MV-4-11 (cell line): ENCODE measurements at regions not wholly inside any gene's neighbourhood (a gene's known extent, or its start where the extent isn't known, plus 50 kb on each side); places are given as distances from the start of the nearest gene placed in this dataset.
"Not testable (repeated sequence)": the region's sequence is repeated elsewhere in the genome, so short reads cannot be mapped to it uniquely, and the experiment has no call there.

Experiments used
- DNase-seq: peaks from one replicate; lab custom pipeline; 2025; lab: John Stamatoyannopoulos, UW

GRCh38 chr21:27891495-27891894, 924.6 kb upstream of the ADAMTS5 start:
- DNase-seq: peak; percentile 83

DNA sequence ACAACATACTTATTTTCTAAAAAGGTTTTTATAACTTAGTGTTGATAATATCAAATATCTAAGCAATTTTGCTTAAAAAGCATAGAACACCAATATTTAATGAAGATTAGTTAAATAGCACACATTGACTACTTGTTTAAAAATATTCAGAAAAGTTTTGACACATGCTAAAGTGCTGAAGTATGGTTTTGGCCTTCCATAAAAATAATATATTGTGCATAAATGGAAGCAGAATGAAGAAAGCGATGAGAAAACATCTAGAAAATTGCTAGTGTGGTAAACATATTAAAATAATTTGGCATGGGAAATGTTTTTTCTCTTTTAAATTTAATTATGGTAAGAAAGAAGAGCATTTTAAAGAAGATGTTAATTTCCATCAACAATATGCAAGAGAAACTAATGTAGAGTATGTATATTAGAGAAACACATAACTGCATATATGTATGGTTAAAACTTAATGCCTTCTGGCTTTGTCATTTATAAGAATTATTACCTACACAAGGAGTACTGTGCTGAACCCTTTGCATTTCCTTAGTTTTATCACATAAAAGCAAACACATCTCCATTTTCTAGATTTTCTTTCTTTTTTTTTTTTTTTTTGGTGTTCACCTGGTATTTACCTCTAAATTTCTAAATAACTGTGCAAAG, 921.0 kb upstream of the ADAMTS5 start:
- not testable (repeated sequence) for DNase-seq

DNA sequence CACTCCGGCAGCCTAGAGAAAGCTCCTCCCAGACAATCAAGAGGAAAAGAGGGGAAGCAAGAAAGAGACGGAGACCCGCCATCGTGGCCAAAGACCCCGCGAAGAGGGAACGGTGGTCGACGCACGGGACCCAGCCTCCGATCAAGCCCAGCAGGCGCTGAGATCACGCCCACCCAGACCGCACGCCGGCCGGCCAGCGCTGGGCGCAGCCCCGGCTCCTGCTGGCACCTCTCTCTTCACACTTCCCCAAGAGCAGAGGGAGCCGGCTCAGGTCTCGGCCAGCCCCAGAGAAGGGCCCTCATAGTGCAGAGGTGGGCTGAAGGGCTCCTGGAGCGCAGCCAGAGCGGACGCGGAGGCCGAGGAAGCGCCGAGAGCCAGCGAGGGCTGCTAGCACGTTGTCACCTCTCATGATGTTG, 918.4 kb upstream of the ADAMTS5 start:
- DNase-seq: no peak

- not testable (repeated sequence) for DNase-seq
Measured at GRCh38 chr21:27881331-27881730, 914.4 kb upstream of the ADAMTS5 start.

- DNase-seq: not testable (repeated sequence)
Measured at GRCh38 chr21:27872411-27872810, 905.5 kb upstream of the ADAMTS5 start.

DNA sequence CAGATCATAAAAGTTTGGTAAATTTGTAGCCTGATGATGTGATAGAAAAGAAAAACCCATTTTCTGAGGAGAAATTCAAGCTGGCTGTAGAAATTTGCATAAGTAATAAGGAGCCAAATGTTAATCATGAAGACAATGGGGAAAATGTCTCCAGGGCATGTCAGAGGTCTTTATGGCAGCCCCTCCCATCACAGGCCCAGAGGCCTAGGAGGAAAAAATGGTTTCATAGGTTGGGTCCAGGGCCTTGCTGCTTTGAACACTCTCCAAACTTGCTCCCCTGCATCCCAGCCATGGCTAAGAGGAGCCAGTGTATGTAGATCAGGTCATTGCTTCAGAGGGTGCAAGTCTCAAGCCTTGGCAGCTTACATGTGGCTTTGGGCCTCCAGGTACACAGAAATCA, 903.9 kb upstream of the ADAMTS5 start:
- DNase-seq: not testable (repeated sequence)

DNA sequence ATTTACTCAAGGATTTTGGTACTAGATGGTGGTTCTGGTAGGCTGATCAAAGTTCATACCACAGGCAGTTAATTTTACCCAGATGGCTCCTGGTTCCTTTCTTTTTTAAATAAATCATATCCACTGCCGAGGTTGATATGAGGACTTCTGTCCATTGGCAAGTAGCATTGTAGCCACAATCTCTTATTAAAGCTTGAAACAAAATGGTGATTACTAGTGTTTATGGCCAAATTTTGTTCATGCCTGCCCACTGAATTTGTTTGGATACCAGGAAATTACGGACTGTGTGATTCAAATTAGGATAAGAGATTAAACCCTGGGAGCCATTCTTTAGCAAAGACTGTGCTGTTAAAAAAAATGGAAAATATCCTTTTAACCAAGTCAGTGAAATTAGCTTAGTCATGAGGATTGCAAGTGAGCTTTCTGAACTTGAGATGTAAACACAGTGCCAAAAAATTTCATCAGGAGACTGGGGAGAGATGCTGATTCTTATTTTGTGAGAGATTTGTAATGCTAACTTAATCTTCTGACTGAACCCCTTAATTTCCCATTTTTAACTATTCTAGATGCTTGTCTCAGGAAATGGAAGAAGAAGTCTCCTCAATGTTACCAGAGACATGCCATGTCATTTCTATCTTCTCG, 893.5 kb upstream of the ADAMTS5 start:
- DNase-seq: not testable (repeated sequence)

- DNase-seq: not testable (repeated sequence)
Measured at GRCh38 chr21:27858053-27858825, 891.4 kb upstream of the ADAMTS5 start.

DNA sequence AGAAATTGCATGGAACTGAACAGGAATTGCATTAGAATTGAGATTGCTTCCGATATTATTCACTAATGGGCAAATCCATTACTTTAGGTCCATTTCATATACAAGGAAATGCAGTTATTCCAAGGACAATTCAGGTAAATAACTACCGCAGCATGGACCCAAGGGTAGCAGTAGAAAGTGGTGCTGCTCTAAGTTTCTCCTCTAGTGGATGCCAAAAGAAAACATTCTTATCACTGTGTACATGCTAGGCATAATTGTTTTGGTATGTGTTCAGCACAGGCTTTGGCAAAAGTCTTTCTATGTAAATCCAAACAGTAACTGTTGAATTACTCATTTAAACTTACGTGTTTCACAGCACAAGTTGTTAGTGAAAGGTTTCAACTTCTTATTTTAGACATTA, 890.1 kb upstream of the ADAMTS5 start:
- not testable (repeated sequence) for DNase-seq

- no peak for DNase-seq
Measured at GRCh38 chr21:27841084-27841672, 874.3 kb upstream of the ADAMTS5 start.

DNA sequence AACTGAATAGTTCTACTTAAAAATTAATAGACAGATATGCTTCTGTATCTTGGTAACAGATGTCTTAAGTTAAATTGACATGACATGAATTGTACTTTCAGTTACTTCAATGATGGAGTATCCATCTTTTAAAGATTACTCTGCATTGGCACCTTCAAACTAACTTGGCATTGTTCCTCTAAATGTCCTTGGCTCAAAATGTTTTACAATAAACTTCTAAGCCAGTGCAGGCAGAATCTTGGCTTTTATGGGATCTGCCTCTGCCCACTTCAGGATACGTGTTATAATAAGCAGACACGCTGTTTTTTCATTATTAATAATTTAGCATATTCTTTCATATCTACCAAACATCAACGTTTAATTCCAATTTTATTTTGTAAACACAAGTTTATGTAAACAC, 873.4 kb upstream of the ADAMTS5 start:
- no peak for DNase-seq

DNA sequence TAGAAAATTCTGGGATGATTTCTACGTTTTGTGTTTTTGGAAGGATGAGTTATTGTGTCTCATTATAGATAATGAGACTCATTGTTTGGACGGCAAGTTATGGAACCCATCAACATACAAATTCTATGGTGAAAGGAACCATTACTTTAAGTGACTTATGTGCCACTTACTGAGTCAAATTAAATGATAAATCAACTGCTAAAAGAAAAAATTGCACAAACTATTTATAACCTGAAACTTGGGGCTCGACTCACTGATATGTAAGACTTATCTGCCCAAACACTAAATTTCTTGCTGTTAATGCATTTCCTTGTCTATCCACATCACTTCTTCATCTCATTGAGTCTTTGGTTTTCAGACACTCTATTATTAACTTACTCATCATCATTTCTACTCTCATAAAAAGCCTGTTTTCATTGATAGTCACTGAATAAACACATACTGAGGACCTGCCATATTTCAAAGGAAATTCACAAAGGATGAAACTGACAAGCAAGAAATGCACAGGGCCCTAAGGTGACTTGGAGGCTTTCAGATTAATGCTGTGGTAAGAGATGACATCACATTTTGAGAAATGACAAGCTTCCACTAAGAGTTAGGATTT, 872.7 kb upstream of the ADAMTS5 start:
- DNase-seq: no peak

DNA sequence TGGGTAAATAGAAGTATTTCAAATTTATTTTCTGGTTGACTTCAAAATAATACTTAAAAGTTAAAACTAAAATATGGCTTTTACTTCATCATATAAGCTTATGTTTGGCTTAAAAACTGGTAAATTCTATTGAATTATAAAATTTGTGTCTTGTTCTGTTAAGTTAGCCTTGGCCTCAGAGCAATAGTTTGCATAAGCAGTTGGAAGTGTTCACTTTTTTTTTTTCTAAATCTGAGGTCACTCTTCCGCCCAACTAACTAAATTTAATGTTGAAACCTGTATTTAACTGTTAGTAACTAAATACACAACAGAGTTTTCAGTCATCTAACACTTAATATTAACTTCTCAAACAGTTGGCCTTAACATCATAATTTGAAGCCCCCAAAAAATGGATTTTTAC, 871.7 kb upstream of the ADAMTS5 start:
- DNase-seq: no peak

- DNase-seq: no peak
Measured at GRCh38 chr21:27837936-27838335, 871.0 kb upstream of the ADAMTS5 start.

GRCh38 chr21:27833298-27833697, 866.4 kb upstream of the ADAMTS5 start:
- no peak for DNase-seq

DNA sequence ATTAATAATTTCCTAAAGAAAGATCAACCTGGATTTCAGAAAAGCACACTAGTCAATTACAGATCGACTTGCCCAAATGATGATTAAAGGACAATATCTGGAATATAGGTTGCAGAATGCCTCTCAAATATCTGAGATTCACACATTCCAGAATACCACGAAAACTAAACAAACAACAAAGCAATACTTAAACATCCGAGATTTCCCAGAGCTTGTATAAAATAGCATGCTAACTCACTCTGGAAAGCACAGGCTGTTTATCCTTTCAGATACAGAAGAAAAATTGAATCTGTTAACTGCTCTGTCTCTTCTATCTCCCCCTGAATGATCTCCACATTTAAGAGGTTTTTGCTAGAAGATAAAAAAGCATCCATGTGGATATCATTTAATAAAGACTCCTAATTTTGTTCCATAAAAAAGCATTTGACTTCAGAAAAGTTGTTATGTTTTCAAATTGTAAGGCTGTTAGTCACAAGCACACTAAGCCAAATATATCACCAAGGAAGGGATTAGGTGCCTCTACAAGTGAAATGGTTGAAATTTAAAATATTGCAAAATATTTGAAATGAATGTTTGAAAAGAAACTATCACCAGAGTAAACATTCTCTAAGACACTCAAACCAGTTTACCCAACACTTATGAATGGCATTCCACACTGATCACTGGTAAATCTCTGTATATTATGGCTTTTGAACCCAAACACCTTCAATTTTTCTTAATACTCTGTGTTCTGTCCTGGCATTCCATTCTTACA, 865.1 kb upstream of the ADAMTS5 start:
- no peak for DNase-seq

DNA sequence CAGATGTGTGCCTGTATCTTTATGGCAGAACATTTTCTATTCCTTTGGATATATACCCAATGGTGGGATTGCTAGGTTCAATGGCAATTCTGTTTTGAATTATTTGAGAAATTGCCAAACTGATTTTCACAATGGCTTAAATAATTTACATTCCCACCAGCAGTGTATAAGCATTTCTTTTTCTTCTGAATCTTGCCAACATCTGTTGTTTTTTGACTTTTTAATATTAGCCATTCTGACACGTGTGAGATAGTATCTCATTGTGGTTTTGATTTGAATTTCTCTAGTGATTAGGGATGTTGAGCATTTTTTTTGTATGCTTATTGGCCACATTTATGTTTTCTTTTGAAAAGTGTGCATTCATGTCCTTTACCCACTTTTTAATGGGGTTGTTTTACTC, 864.3 kb upstream of the ADAMTS5 start:
- DNase-seq: no peak

DNA sequence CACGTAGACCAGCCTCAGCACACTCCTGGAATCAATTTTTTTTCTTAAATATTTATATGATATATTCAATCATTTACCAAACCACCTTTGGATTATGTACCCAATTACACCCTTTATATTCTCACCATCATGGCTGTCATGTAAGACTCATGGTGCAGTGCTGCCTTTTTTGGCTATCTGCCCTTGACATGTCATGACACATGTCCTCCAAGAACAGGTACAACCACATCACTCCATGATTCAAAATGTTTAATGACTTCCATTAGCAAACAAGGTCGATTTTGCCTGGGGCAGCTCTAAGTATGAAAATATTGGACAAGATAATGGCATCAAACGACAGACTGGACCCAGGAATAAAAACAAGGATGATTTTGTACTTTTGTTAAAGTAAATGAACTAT, 861.1 kb upstream of the ADAMTS5 start:
- DNase-seq: no peak

GRCh38 chr21:27825035-27825434, 858.1 kb upstream of the ADAMTS5 start:
- no peak for DNase-seq

DNA sequence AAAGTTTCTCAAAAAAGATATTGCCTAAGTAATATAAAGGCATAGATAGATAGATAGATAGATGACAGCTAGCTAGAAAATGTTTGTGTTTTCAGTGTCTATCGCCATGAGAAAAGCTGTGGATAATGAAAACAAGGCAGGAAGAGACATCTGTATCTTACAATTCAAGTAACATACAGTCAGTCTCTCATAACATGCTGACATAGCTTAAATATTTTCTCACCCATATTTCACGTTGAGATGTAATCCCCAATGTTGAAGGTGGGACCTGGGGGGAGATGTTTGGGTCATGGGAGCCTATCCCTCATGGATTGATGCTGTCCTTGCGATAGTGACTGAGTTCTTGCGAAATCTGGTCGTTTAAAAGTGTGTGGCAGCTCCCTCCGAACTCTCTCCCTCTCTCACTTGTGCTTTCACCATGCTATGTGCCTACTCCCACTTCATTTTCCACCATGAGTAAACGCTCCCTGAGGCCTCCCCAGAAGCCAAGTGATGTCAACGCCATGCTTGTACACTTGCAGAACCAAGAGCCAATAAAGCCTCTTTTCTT, 856.8 kb upstream of the ADAMTS5 start:
- no peak for DNase-seq

- no peak for DNase-seq
Measured at GRCh38 chr21:27820342-27820741, 853.5 kb upstream of the ADAMTS5 start.
